Kidney glomerular epithelial cell (primary cell): ENCODE measurements at regions not wholly inside any gene's neighbourhood (a gene's known extent, or its start where the extent isn't known, plus 50 kb on each side); places are given as distances from the start of the nearest gene placed in this dataset.
"Not testable (repeated sequence)": the region's sequence is repeated elsewhere in the genome, so short reads cannot be mapped to it uniquely, and the experiment has no call there.

ENCODE experiments used
- DNase-seq: peaks from one replicate; lab custom pipeline; 2025; lab: John Stamatoyannopoulos, UW

- not testable (repeated sequence) for DNase-seq
Measured at GRCh38 chr9:42239445-42240260, 56.2 kb downstream of the SPATA31A6 start.

- DNase-seq, result peak; percentile 27
Measured at GRCh38 chr9:42240261-42240579, 56.8 kb downstream of the SPATA31A6 start.

GRCh38 chr9:42243211-42243610 lies 59.8 kb downstream of the SPATA31A6 start:
- not testable (repeated sequence) for DNase-seq

GRCh38 chr9:42243822-42244221 lies 60.4 kb downstream of the SPATA31A6 start:
- DNase-seq, result not testable (repeated sequence)

GRCh38 chr9:42268729-42269128 lies 85.3 kb downstream of the SPATA31A6 start:
- DNase-seq, result peak; percentile 31

- DNase-seq, result not testable (repeated sequence)
Measured at GRCh38 chr9:42269171-42269570, 85.7 kb downstream of the SPATA31A6 start.

GRCh38 chr9:42273191-42273590 lies 89.7 kb downstream of the SPATA31A6 start:
- not testable (repeated sequence) for DNase-seq

- no peak for DNase-seq
Measured at GRCh38 chr9:42275141-42275540, 91.7 kb downstream of the SPATA31A6 start.

GRCh38 chr9:42282531-42283178 lies 99.2 kb downstream of the SPATA31A6 start:
- not testable (repeated sequence) for DNase-seq

- not testable (repeated sequence) for DNase-seq
Measured at GRCh38 chr9:42283179-42283543, 99.7 kb downstream of the SPATA31A6 start.

GRCh38 chr9:42286145-42286845 lies 102.8 kb downstream of the SPATA31A6 start:
- DNase-seq, result not testable (repeated sequence)

GRCh38 chr9:42288002-42288864 lies 104.8 kb downstream of the SPATA31A6 start:
- not testable (repeated sequence) for DNase-seq

GRCh38 chr9:42288865-42289229 lies 105.4 kb downstream of the SPATA31A6 start:
- not testable (repeated sequence) for DNase-seq

GRCh38 chr9:42300124-42300523 lies 116.7 kb downstream of the SPATA31A6 start:
- DNase-seq, result not testable (repeated sequence)

GRCh38 chr9:42306625-42307024 lies 123.2 kb downstream of the SPATA31A6 start:
- DNase-seq, result not testable (repeated sequence)

- DNase-seq, result not testable (repeated sequence)
Measured at GRCh38 chr9:42307449-42307848, 124.0 kb downstream of the SPATA31A6 start.

- not testable (repeated sequence) for DNase-seq
Measured at GRCh38 chr9:42310972-42311371, 127.5 kb downstream of the SPATA31A6 start.

GRCh38 chr9:42316026-42316425 lies 132.6 kb downstream of the SPATA31A6 start:
- not testable (repeated sequence) for DNase-seq

- DNase-seq, result not testable (repeated sequence)
Measured at GRCh38 chr9:42317677-42318076, 134.2 kb downstream of the SPATA31A6 start.

- DNase-seq, result not testable (repeated sequence)
Measured at GRCh38 chr9:42323084-42323809, 139.8 kb downstream of the SPATA31A6 start.

- not testable (repeated sequence) for DNase-seq
Measured at GRCh38 chr9:42325142-42325541, 141.7 kb downstream of the SPATA31A6 start.
